ENCODE measurements at regions not wholly inside any gene's neighbourhood (a gene's known extent, or its start where the extent isn't known, plus 50 kb on each side); places are given as distances from the start of the nearest gene placed in this dataset.

DNA sequence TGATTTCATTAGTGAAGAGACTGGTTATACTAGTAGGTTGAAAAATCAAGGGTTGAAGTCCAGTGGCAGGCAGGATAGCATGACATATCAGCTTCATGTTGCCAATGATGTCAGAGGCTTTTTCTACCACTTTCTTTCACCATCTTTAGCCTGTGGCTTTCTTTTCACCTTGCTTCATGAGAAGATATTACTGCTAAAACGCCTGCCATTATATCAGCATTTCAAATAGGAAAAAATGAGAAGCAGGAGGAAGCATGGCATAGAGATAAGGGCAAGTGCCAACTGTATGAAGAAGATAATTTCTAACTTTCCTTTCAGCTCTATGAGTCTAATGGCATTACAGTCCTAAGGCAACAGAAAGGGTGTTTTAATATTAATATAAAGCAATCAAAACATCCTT, 270.2 kb upstream of the SYT4 start:
- TF ChIP-seq, protein P1, sequence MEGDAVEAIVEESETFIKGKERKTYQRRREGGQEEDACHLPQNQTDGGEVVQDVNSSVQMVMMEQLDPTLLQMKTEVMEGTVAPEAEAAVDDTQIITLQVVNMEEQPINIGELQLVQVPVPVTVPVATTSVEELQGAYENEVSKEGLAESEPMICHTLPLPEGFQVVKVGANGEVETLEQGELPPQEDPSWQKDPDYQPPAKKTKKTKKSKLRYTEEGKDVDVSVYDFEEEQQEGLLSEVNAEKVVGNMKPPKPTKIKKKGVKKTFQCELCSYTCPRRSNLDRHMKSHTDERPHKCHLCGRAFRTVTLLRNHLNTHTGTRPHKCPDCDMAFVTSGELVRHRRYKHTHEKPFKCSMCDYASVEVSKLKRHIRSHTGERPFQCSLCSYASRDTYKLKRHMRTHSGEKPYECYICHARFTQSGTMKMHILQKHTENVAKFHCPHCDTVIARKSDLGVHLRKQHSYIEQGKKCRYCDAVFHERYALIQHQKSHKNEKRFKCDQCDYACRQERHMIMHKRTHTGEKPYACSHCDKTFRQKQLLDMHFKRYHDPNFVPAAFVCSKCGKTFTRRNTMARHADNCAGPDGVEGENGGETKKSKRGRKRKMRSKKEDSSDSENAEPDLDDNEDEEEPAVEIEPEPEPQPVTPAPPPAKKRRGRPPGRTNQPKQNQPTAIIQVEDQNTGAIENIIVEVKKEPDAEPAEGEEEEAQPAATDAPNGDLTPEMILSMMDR (IDR thresholded peaks at IDR 0.05; ENCODE audit: insufficient read depth, low read depth, low read length) = no peak
- no peak for TF ChIP-seq EZH2 (IDR thresholded peaks at IDR 0.05; ENCODE audit: insufficient read depth, low read length)
